Panc1 (cell line): ENCODE measurements at regions not wholly inside any gene's neighbourhood (a gene's known extent, or its start where the extent isn't known, plus 50 kb on each side); places are given as distances from the start of the nearest gene placed in this dataset.

Source experiments
- ATAC-seq: fragments of 200-7000 bp; cut with Tn5 transposase; 2 replicates; pipeline ENCODE4 v1.9.1; 2020; ENCODE audit warnings: mild to moderate bottlenecking, moderate library complexity
- BruUV-seq: library from RNA; stranded (reverse); fragments of 400-500 nt; replicated peaks from 2 replicates; lab custom pipeline; 2021; lab: Mats Ljungman, UMichigan
- CTCF ChIA-PET: fragments of 300-600 bp; sonication (Branson Sonifier 250); formaldehyde crosslinking; loops from one replicate; lab custom pipeline; 2022; ENCODE audit warnings: antibody characterized with exemption; lab: Charles Lee
- POLR2A ChIA-PET: fragments of 300-600 bp; sonication (Branson Sonifier 250); formaldehyde crosslinking; loops from one replicate; lab custom pipeline; 2022; ENCODE audit warnings: antibody characterized with exemption; lab: Charles Lee
- DNase-seq: peaks from one replicate; pipeline ENCODE4 v3.0.0-alpha.2; 2010; ENCODE audit warnings: low read depth, low spot score
- H3K27ac ChIP-seq: 2 replicates; pipeline ENCODE4 v1.5.1; 2011; ENCODE audit warnings: mild to moderate bottlenecking, low read length, inconsistent platforms
- H3K27me3 ChIP-seq: fragments of 200-500 bp; sonication (Bioruptor generic); 2 replicates; pipeline ENCODE4 v1.6.0; 2014; ENCODE audit warnings: low read length, inconsistent platforms; ENCODE audit not compliant: control insufficient read depth, insufficient read depth
- H3K36me3 ChIP-seq: fragments of 200-500 bp; sonication (Bioruptor generic); 2 replicates; pipeline ENCODE4 v1.5.1; 2014; ENCODE audit warnings: inconsistent platforms, mild to moderate bottlenecking, low read length, moderate library complexity; ENCODE audit not compliant: control insufficient read depth, insufficient read depth
- H3K4me1 ChIP-seq: 2 replicates; pipeline ENCODE4 v1.5.1; 2011; ENCODE audit warnings: inconsistent platforms, mild to moderate bottlenecking, low read length, moderate library complexity; ENCODE audit not compliant: control insufficient read depth, insufficient read depth
- H3K4me3 ChIP-seq, 2 experiments: 2 replicates each; pipeline ENCODE4 v1.5.1; 2011 to 2012; ENCODE audit warnings: low read depth in 2 of 2, low read length in 2 of 2, mild to moderate bottlenecking in 2 of 2, inconsistent platforms in 1 of 2, moderate library complexity in 1 of 2
- H3K9me3 ChIP-seq: fragments of 200-500 bp; sonication (Bioruptor generic); 2 replicates; pipeline ENCODE4 v1.5.1; 2014; ENCODE audit warnings: low read depth, mild to moderate bottlenecking, inconsistent platforms, low read length, moderate library complexity; ENCODE audit not compliant: control insufficient read depth, insufficient read depth
- POLR2AphosphoS5 ChIP-seq: IDR thresholded peaks from 2 replicates; pipeline ENCODE4 v1.6.1; 2012; ENCODE audit warnings: mild to moderate bottlenecking, low read depth, low read length, moderate library complexity
- SIN3A ChIP-seq: IDR thresholded peaks from 2 replicates; pipeline ENCODE4 v1.6.1; 2012; ENCODE audit warnings: low read depth, mild to moderate bottlenecking, low read length, moderate library complexity, borderline replicate concordance; ENCODE audit not compliant: insufficient read depth
- TCF7L2 ChIP-seq: IDR thresholded peaks from 2 replicates; pipeline ENCODE4 v1.6.1; 2011; ENCODE audit warnings: mild to moderate bottlenecking, low read depth, low read length, inconsistent platforms
- in situ Hi-C: cut with HindIII; loops from 2 replicates; pipeline ENCODE4 v1.10.0; 2016; ENCODE audit warnings: low sequenced_read_pairs, low pct_unique_long_range_greater_than_20kb
- intact Hi-C: fragments of 100-400 bp; cut with micrococcal nuclease; formaldehyde crosslinking; loops from one replicate; pipeline ENCODE4 v1.10.0; 2022; ENCODE audit not compliant: unreplicated experiment
- TF ChIP-seq, protein P1 (sequence below), 2 experiments: IDR thresholded peaks; 2 replicates each; pipeline ENCODE4 v1.6.1; 2011 to 2012; ENCODE audit warnings: low read depth in 2 of 2, control low read depth in 1 of 2, low read length in 1 of 2, mild to moderate bottlenecking in 1 of 2, moderate library complexity in 1 of 2; ENCODE audit not compliant: insufficient read depth in 1 of 2
- TF ChIP-seq, protein P2 (sequence below): fragments of 450-650 bp; IDR thresholded peaks from 2 replicates; pipeline ENCODE4 v1.5.1; 2017; ENCODE audit warnings: mild to moderate bottlenecking

DNA sequence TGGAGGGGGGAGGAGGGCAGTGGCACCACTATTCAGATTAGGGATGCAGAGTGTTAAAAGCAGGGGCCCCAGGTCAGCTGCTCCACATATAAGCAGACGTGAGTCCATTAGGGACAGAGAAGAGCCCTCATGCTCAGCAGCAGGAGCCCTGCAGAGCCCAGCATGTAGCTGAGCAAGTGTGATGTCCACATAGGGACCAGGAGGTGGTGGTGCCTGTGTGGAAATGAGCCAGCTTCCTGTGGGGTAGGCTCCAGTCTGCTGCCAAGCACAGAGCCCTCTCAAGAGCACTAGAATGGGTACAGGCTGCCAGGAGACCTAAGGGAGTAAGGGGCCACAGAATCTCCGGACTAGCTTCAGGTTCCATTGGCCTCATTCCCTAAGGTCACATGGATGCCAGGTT, 57.9 kb upstream of the MLN start:
- no peak overlapping the region for H3K27ac ChIP-seq
- DNase-seq = no peak
- ATAC-seq = no peak
- TF ChIP-seq, protein P1, sequence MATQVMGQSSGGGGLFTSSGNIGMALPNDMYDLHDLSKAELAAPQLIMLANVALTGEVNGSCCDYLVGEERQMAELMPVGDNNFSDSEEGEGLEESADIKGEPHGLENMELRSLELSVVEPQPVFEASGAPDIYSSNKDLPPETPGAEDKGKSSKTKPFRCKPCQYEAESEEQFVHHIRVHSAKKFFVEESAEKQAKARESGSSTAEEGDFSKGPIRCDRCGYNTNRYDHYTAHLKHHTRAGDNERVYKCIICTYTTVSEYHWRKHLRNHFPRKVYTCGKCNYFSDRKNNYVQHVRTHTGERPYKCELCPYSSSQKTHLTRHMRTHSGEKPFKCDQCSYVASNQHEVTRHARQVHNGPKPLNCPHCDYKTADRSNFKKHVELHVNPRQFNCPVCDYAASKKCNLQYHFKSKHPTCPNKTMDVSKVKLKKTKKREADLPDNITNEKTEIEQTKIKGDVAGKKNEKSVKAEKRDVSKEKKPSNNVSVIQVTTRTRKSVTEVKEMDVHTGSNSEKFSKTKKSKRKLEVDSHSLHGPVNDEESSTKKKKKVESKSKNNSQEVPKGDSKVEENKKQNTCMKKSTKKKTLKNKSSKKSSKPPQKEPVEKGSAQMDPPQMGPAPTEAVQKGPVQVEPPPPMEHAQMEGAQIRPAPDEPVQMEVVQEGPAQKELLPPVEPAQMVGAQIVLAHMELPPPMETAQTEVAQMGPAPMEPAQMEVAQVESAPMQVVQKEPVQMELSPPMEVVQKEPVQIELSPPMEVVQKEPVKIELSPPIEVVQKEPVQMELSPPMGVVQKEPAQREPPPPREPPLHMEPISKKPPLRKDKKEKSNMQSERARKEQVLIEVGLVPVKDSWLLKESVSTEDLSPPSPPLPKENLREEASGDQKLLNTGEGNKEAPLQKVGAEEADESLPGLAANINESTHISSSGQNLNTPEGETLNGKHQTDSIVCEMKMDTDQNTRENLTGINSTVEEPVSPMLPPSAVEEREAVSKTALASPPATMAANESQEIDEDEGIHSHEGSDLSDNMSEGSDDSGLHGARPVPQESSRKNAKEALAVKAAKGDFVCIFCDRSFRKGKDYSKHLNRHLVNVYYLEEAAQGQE (IDR thresholded peaks at IDR 0.05; ENCODE audit: insufficient read depth in 1 of 2, low read depth in 2 of 2, low read length in 1 of 2) = no peak
- TF ChIP-seq, protein P2, sequence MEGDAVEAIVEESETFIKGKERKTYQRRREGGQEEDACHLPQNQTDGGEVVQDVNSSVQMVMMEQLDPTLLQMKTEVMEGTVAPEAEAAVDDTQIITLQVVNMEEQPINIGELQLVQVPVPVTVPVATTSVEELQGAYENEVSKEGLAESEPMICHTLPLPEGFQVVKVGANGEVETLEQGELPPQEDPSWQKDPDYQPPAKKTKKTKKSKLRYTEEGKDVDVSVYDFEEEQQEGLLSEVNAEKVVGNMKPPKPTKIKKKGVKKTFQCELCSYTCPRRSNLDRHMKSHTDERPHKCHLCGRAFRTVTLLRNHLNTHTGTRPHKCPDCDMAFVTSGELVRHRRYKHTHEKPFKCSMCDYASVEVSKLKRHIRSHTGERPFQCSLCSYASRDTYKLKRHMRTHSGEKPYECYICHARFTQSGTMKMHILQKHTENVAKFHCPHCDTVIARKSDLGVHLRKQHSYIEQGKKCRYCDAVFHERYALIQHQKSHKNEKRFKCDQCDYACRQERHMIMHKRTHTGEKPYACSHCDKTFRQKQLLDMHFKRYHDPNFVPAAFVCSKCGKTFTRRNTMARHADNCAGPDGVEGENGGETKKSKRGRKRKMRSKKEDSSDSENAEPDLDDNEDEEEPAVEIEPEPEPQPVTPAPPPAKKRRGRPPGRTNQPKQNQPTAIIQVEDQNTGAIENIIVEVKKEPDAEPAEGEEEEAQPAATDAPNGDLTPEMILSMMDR = no peak
- TF ChIP-seq SIN3A = no peak
- TF ChIP-seq POLR2AphosphoS5 = no peak
- TF ChIP-seq TCF7L2 = no peak
- H3K4me3 ChIP-seq = no peak overlapping the region
- in situ Hi-C loops (no loop called here), intact Hi-C loops (no loop called here)
- CTCF ChIA-PET = no interaction called here
- BruUV-seq = no TSS peak
- no peaks in the 10 kb centered on the region for H3K36me3 ChIP-seq
- H3K9me3 ChIP-seq = no peaks in the 10 kb centered on the region
- POLR2A ChIA-PET = no interaction called here
- no peaks in the 10 kb centered on the region for H3K4me1 ChIP-seq
- H3K27me3 ChIP-seq = no peaks in the 10 kb centered on the region

DNA sequence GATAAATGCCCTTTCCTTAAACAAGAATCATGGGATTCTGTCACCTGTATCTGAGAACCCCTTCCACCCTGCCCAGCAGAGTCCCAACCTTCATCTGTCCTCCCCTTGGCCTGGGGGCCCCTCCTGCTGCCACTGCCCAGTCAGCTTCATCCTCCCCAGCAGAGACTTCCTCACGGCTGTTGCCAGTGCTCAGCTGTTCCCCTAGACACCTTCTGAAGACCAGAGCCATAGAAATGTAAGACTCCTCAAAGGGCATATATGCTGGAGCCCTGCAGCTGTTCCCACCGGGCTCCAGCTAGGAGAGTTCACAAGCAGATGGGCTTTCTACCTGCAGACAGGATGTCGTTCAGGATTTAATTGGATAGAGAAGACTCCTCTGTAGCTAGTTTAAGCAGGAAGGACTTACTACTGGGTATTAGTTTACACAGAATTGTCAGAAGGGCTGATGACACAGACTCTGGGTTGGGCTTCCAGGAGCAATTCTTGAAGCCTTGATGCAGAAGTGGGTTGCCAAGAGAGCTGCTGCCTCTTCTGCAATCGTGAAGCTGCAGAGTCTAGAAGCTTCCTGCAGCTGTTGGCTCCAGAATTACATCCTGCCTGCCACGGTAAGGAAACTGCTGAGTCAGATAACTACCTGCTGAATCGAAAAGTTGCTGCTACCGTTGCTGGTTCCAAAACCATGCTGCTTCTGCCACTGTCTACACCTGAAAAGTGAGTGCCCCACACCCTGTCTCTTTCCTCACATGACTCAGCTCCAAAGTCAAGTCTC, 57.1 kb upstream of the MLN start:
- H3K27me3 ChIP-seq = no peaks in the 10 kb centered on the region
- ChIA-PET CTCF (no interaction called here), POLR2A (no interaction called here)
- H3K4me3 ChIP-seq = no peak overlapping the region
- intact Hi-C loops (no loop called here), in situ Hi-C loops (no loop called here)
- no peaks in the 10 kb centered on the region for H3K4me1 ChIP-seq
- no TSS peak for BruUV-seq
- no peaks in the 10 kb centered on the region for H3K36me3 ChIP-seq
- TF ChIP-seq, protein P2 = no peak
- TF ChIP-seq TCF7L2 (no peak), SIN3A (no peak), POLR2AphosphoS5 (no peak)
- TF ChIP-seq, protein P1 (IDR thresholded peaks at IDR 0.05; ENCODE audit: insufficient read depth in 1 of 2, low read depth in 2 of 2, low read length in 1 of 2) = no peak
- no peak for ATAC-seq
- no peak overlapping the region for H3K27ac ChIP-seq
- H3K9me3 ChIP-seq = no peaks in the 10 kb centered on the region
- DNase-seq = no peak
